CD4-positive, alpha-beta T cell (primary cell): ENCODE measurements at regions not wholly inside any gene's neighbourhood (a gene's known extent, or its start where the extent isn't known, plus 50 kb on each side); places are given as distances from the start of the nearest gene placed in this dataset.

Experiments
- ATAC-seq: fragments of 200-7000 bp; cut with Tn5 transposase; one replicate; pipeline ENCODE4 v1.10.0; 2022; ENCODE audit warnings: mild to moderate bottlenecking; ENCODE audit not compliant: poor library complexity
- CTCF ChIA-PET: fragments of 350-600 bp; sonication (Branson Sonifier 250); formaldehyde crosslinking; loops from one replicate; lab custom pipeline; 2021; ENCODE audit warnings: antibody characterized with exemption, inconsistent platforms; lab: Charles Lee
- POLR2A ChIA-PET: fragments of 350-600 bp; sonication (Branson Sonifier 250); formaldehyde crosslinking; loops from one replicate; lab custom pipeline; 2021; ENCODE audit warnings: antibody characterized with exemption, inconsistent platforms; lab: Charles Lee
- DNase-seq, 14 experiments: peaks; one replicate each; pipeline ENCODE4 v3.0.0-alpha.2; 2013 to 2020; ENCODE audit warnings: mixed read lengths in 2 of 14
- H3K27ac ChIP-seq, 2 donors: one replicate each; pipeline versions ENCODE4 v1.5.1 to v1.7.0; 2013; ENCODE audit warnings: low read length in 2 of 2, low read depth in 1 of 2, mild to moderate bottlenecking in 1 of 2
- H3K27me3 ChIP-seq, 2 experiments: 1 replicate in 1 of 2; 2 replicates in 1 of 2; pipeline versions ENCODE4 v1.6.1 to v1.7.0; 2013; ENCODE audit warnings: low read length in 2 of 2, control low read depth in 1 of 2, mild to moderate bottlenecking in 1 of 2, moderate library complexity in 1 of 2; ENCODE audit not compliant: insufficient read depth in 2 of 2, control insufficient read depth in 1 of 2
- H3K36me3 ChIP-seq: one replicate; pipeline ENCODE4 v1.6.1; 2013; ENCODE audit warnings: low read length, control low read depth; ENCODE audit not compliant: insufficient read depth
- H3K4me1 ChIP-seq: one replicate; pipeline ENCODE4 v1.6.1; 2013; ENCODE audit warnings: low read length, control low read depth; ENCODE audit not compliant: insufficient read depth
- H3K4me3 ChIP-seq: one replicate; pipeline ENCODE4 v1.5.1; 2013; ENCODE audit warnings: mild to moderate bottlenecking, low read length, moderate library complexity
- H3K9me3 ChIP-seq, 2 experiments: 1 replicate in 1 of 2; 2 replicates in 1 of 2; pipeline versions ENCODE4 v1.6.1 to v1.7.0; 2013; ENCODE audit warnings: low read length in 2 of 2, mild to moderate bottlenecking in 2 of 2, control low read depth in 1 of 2, moderate library complexity in 1 of 2; ENCODE audit not compliant: control insufficient read depth in 1 of 2, insufficient read depth in 1 of 2
- H3K27ac Mint-ChIP-seq: one replicate; pipeline ENCODE4 v1.8.0; 2020; ENCODE audit warnings: mixed read lengths
- H3K27me3 Mint-ChIP-seq: one replicate; pipeline ENCODE4 v1.8.0; 2021; ENCODE audit warnings: mixed read lengths
- H3K36me3 Mint-ChIP-seq: one replicate; pipeline ENCODE4 v1.8.0; 2021; ENCODE audit warnings: low read depth, mixed read lengths
- H3K4me1 Mint-ChIP-seq: one replicate; pipeline ENCODE4 v1.8.0; 2021; ENCODE audit warnings: low read depth, mixed read lengths
- H3K4me3 Mint-ChIP-seq: one replicate; pipeline ENCODE4 v1.8.0; 2020; ENCODE audit warnings: mild to moderate bottlenecking, mixed read lengths
- H3K9me3 Mint-ChIP-seq: one replicate; pipeline ENCODE4 v1.8.0; 2020; ENCODE audit warnings: mixed read lengths
- intact Hi-C, 2 experiments: fragments of 100-400 bp; cut with DNase I in 1 of 2; cut with micrococcal nuclease in 1 of 2; formaldehyde crosslinking; loops; one replicate each; pipeline versions ENCODE4 v1.15.1 to v1.9.0; 2023 to 2025; cut with DNase I, micrococcal nuclease
- TF ChIP-seq, protein P1 (sequence below): fragments of 200-600 bp; IDR thresholded peaks from one replicate; pipeline ENCODE4 v1.8.0; 2022; ENCODE audit warnings: antibody characterized with exemption, mild to moderate bottlenecking

DNA sequence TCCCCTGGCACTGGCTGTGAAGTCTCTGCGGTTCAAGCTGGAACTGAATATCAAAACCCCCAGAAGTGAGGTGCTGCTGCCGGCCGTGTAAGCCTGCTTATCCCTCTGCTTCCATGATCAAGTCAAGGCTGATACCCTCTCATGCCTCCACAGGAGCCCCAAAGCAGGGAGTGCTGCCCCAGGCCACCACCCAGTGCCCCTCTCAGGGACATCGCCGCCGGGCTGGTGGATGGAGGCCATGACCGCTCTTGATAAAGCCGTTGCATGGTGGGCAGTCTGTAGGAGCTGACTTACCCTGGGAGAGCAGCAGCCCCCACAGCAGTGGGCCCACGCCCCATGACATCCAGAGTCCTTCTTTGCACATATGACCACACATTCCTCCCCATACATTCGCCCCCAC lies 162.0 kb upstream of the CST7 start:
- ChIA-PET CTCF (no interaction called here), POLR2A (interaction anchor here (0.6 kb wide), 1 partner anchor 10 kb away, joined by 3 read pairs; no protein-coding TSS in a partner anchor)
- H3K4me1 ChIP-seq: no peaks in the 10 kb centered on the region
- peaks cover 5% of the 10 kb centered on the region for H3K27me3 Mint-ChIP-seq
- no peaks in the 10 kb centered on the region for H3K9me3 ChIP-seq
- TF ChIP-seq, protein P1, sequence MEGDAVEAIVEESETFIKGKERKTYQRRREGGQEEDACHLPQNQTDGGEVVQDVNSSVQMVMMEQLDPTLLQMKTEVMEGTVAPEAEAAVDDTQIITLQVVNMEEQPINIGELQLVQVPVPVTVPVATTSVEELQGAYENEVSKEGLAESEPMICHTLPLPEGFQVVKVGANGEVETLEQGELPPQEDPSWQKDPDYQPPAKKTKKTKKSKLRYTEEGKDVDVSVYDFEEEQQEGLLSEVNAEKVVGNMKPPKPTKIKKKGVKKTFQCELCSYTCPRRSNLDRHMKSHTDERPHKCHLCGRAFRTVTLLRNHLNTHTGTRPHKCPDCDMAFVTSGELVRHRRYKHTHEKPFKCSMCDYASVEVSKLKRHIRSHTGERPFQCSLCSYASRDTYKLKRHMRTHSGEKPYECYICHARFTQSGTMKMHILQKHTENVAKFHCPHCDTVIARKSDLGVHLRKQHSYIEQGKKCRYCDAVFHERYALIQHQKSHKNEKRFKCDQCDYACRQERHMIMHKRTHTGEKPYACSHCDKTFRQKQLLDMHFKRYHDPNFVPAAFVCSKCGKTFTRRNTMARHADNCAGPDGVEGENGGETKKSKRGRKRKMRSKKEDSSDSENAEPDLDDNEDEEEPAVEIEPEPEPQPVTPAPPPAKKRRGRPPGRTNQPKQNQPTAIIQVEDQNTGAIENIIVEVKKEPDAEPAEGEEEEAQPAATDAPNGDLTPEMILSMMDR: no peak
- ATAC-seq (no peak), DNase-seq (no peak)
- H3K9me3 Mint-ChIP-seq: no peaks in the 10 kb centered on the region
- intact Hi-C loops: no loop called here
- no peak overlapping the region for H3K4me3 Mint-ChIP-seq
- H3K36me3 Mint-ChIP-seq: no peaks in the 10 kb centered on the region
- no peaks in the 10 kb centered on the region for H3K27me3 ChIP-seq
- H3K36me3 ChIP-seq: no peaks in the 10 kb centered on the region
- H3K4me3 ChIP-seq: no peak overlapping the region
- H3K4me1 Mint-ChIP-seq: no peaks in the 10 kb centered on the region
- H3K27ac ChIP-seq: no peak overlapping the region
- H3K27ac Mint-ChIP-seq: no peak overlapping the region

DNA sequence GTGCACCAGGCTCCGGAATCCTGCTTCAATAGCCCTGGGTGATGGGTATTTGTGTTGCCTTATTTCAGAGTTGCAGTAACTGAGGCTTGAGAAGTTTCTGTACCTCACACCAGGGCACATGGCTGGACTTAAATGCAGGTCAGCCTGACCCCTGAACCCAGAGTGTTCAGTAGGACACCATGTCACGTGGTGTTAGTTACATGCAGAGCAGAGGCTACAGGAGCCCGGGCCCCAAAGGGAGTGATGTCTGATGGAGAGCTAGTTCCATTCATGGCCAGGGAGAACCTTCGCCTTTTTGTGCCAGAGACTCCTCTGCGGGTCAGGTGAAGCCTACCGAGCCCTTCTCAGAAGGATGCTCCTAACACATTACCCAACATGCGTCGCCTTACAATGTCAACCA lies 161.4 kb upstream of the CST7 start:
- no peak overlapping the region for H3K27ac Mint-ChIP-seq
- ChIA-PET CTCF (no interaction called here), POLR2A (no interaction called here)
- DNase-seq (no peak), ATAC-seq (no peak)
- peaks cover 5% of the 10 kb centered on the region for H3K27me3 Mint-ChIP-seq
- Histone ChIP-seq H3K36me3 (no peaks in the 10 kb centered on the region), H3K4me3 (no peak overlapping the region), H3K4me1 (no peaks in the 10 kb centered on the region), H3K9me3 (no peaks in the 10 kb centered on the region), H3K27me3 (no peaks in the 10 kb centered on the region), H3K27ac (no peak overlapping the region)
- intact Hi-C loops: no loop called here
- TF ChIP-seq, protein P1: no peak
- H3K9me3 Mint-ChIP-seq: no peaks in the 10 kb centered on the region
- H3K4me1 Mint-ChIP-seq: no peaks in the 10 kb centered on the region
- H3K36me3 Mint-ChIP-seq: no peaks in the 10 kb centered on the region
- no peak overlapping the region for H3K4me3 Mint-ChIP-seq

DNA sequence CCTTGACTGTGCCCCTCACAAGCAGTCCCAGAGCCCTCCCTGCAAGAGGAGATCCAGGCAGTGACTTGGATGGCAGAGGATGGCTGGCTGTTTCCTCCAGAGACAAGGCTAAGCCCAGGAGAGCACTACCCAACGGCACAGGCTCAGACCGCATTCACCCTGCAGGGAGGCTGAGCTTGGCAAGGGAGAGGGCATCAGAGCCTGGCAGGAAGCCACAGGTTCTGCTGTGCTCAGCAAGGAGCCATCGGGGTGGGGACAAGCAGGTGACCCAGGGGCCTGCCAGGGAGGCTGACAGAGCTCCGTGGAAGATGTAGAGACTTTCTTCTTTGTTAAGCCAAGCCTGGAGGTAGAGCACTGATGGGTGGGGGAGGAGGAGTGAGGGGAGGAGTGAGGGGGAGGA lies 159.2 kb upstream of the CST7 start:
- H3K27me3 ChIP-seq: no peaks in the 10 kb centered on the region
- no peaks in the 10 kb centered on the region for H3K4me1 ChIP-seq
- ChIA-PET CTCF (no interaction called here), POLR2A (no interaction called here)
- intact Hi-C loops: no loop called here
- Mint-ChIP-seq H3K27ac (no peak overlapping the region), H3K4me3 (no peak overlapping the region), H3K4me1 (no peaks in the 10 kb centered on the region), H3K9me3 (no peaks in the 10 kb centered on the region), H3K36me3 (no peaks in the 10 kb centered on the region), H3K27me3 (peaks cover 3% of the 10 kb centered on the region)
- DNase-seq: no peak
- TF ChIP-seq, protein P1: no peak
- ATAC-seq: no peak
- no peak overlapping the region for H3K27ac ChIP-seq
- no peaks in the 10 kb centered on the region for H3K9me3 ChIP-seq
- no peaks in the 10 kb centered on the region for H3K36me3 ChIP-seq
- H3K4me3 ChIP-seq: no peak overlapping the region
